CD8-positive, alpha-beta memory T cell (primary cell): ENCODE measurements at regions not wholly inside any gene's neighbourhood (a gene's known extent, or its start where the extent isn't known, plus 50 kb on each side); places are given as distances from the start of the nearest gene placed in this dataset.

Source experiments
- CTCF ChIA-PET: fragments of 350-600 bp; sonication (Branson Sonifier 250); formaldehyde crosslinking; loops from one replicate; lab custom pipeline; 2021; ENCODE audit warnings: antibody characterized with exemption; lab: Charles Lee
- POLR2A ChIA-PET: fragments of 350-600 bp; sonication (Branson Sonifier 250); formaldehyde crosslinking; loops from one replicate; lab custom pipeline; 2021; ENCODE audit warnings: antibody characterized with exemption; lab: Charles Lee
- DNase-seq, 5 donors: peaks; one replicate each; pipeline versions ENCODE4 v3.0.0 to v3.0.0-alpha.2; 2020 to 2022; ENCODE audit warnings: mixed read lengths in 1 of 5
- H3K27ac ChIP-seq: one replicate; pipeline ENCODE4 v1.7.0; 2013; ENCODE audit warnings: low read depth, mild to moderate bottlenecking, low read length, moderate library complexity
- H3K27me3 ChIP-seq: 2 replicates; pipeline ENCODE4 v1.7.0; 2013; ENCODE audit warnings: low read length, mild to moderate bottlenecking; ENCODE audit not compliant: insufficient read depth, poor library complexity, severe bottlenecking
- H3K36me3 ChIP-seq: 2 replicates; pipeline ENCODE4 v1.7.0; 2013; ENCODE audit warnings: mild to moderate bottlenecking, low read length, moderate library complexity; ENCODE audit not compliant: insufficient read depth
- H3K4me1 ChIP-seq: 2 replicates; pipeline ENCODE4 v1.7.0; 2013; ENCODE audit warnings: mild to moderate bottlenecking, low read length, moderate library complexity; ENCODE audit not compliant: insufficient read depth
- H3K4me3 ChIP-seq: 2 replicates; pipeline ENCODE4 v1.7.0; 2013; ENCODE audit warnings: mild to moderate bottlenecking, low read length
- H3K9me3 ChIP-seq: 2 replicates; pipeline ENCODE4 v1.7.0; 2013; ENCODE audit warnings: mild to moderate bottlenecking, low read length
- H3K27ac Mint-ChIP-seq, 8 donors: one replicate each; pipeline ENCODE4 v1.8.0; 2020 to 2021; ENCODE audit warnings: mixed read lengths in 8 of 8, mild to moderate bottlenecking in 6 of 8, inconsistent platforms in 3 of 8, moderate library complexity in 3 of 8
- H3K27me3 Mint-ChIP-seq, 2 donors: one replicate each; pipeline ENCODE4 v1.8.0; 2020 to 2021; ENCODE audit warnings: mixed read lengths in 2 of 2, mild to moderate bottlenecking in 1 of 2, moderate library complexity in 1 of 2
- H3K36me3 Mint-ChIP-seq, 3 donors: one replicate each; pipeline ENCODE4 v1.8.0; 2020 to 2021; ENCODE audit warnings: mixed read lengths in 3 of 3, inconsistent platforms in 1 of 3, mild to moderate bottlenecking in 1 of 3
- H3K4me1 Mint-ChIP-seq, 3 donors: one replicate each; pipeline ENCODE4 v1.8.0; 2020 to 2021; ENCODE audit warnings: mixed read lengths in 3 of 3, inconsistent platforms in 1 of 3, mild to moderate bottlenecking in 1 of 3
- H3K4me3 Mint-ChIP-seq, 7 donors: one replicate each; pipeline ENCODE4 v1.8.0; 2020 to 2021; ENCODE audit warnings: mixed read lengths in 7 of 7, mild to moderate bottlenecking in 6 of 7, moderate library complexity in 4 of 7, inconsistent platforms in 2 of 7
- H3K9me3 Mint-ChIP-seq, 5 donors: one replicate each; pipeline ENCODE4 v1.8.0; 2020 to 2022; ENCODE audit warnings: mixed read lengths in 5 of 5, mild to moderate bottlenecking in 3 of 5, moderate library complexity in 2 of 5, inconsistent platforms in 1 of 5

- Histone ChIP-seq H3K36me3 (no peaks in the 10 kb centered on the region), H3K27me3 (no peaks in the 10 kb centered on the region), H3K4me3 (no peak overlapping the region), H3K9me3 (no peaks in the 10 kb centered on the region), H3K27ac (no peak overlapping the region), H3K4me1 (no peaks in the 10 kb centered on the region)
- H3K27me3 Mint-ChIP-seq, result peaks cover 19 to 69% of the 10 kb centered on the region in 2 donors
- no peak overlapping the region for H3K27ac Mint-ChIP-seq
- H3K4me3 Mint-ChIP-seq, result no peak overlapping the region
- no peak for DNase-seq
- CTCF ChIA-PET, result no interaction called here
- no peaks in the 10 kb centered on the region for H3K36me3 Mint-ChIP-seq
- POLR2A ChIA-PET, result no interaction called here
- no peaks in the 10 kb centered on the region for H3K9me3 Mint-ChIP-seq
- H3K4me1 Mint-ChIP-seq, result no peaks in the 10 kb centered on the region
Observed at GRCh38 chr15:79171320-79172031, 80.9 kb upstream of the RASGRF1 start.

GRCh38 chr15:79170256-79170664 lies 79.7 kb upstream of the RASGRF1 start:
- peaks cover 0 to 2% (median 0%) of the 10 kb centered on the region in 5 donors for H3K9me3 Mint-ChIP-seq
- H3K4me1 ChIP-seq, result no peaks in the 10 kb centered on the region
- H3K36me3 ChIP-seq, result no peaks in the 10 kb centered on the region
- ChIA-PET CTCF (no interaction called here), POLR2A (no interaction called here)
- H3K4me3 ChIP-seq, result no peak overlapping the region
- H3K9me3 ChIP-seq, result no peaks in the 10 kb centered on the region
- no peak overlapping the region for H3K27ac Mint-ChIP-seq
- no peaks in the 10 kb centered on the region for H3K4me1 Mint-ChIP-seq
- H3K27ac ChIP-seq, result no peak overlapping the region
- no peaks in the 10 kb centered on the region for H3K27me3 ChIP-seq
- H3K4me3 Mint-ChIP-seq, result no peak overlapping the region
- no peaks in the 10 kb centered on the region for H3K36me3 Mint-ChIP-seq
- peaks cover 20 to 68% of the 10 kb centered on the region in 2 donors for H3K27me3 Mint-ChIP-seq
- DNase-seq, result no peak

- Mint-ChIP-seq H3K9me3 (peaks cover 0 to 2% (median 0%) of the 10 kb centered on the region in 5 donors), H3K27ac (no peak overlapping the region), H3K36me3 (no peaks in the 10 kb centered on the region), H3K27me3 (peaks cover 20 to 70% of the 10 kb centered on the region in 2 donors), H3K4me3 (no peak overlapping the region), H3K4me1 (no peaks in the 10 kb centered on the region)
- DNase-seq, result no peak
- H3K4me1 ChIP-seq, result no peaks in the 10 kb centered on the region
- no peaks in the 10 kb centered on the region for H3K27me3 ChIP-seq
- H3K4me3 ChIP-seq, result no peak overlapping the region
- ChIA-PET POLR2A (no interaction called here), CTCF (no interaction called here)
- H3K27ac ChIP-seq, result no peak overlapping the region
- H3K36me3 ChIP-seq, result no peaks in the 10 kb centered on the region
- no peaks in the 10 kb centered on the region for H3K9me3 ChIP-seq
Observed at GRCh38 chr15:79169526-79170133, 79.0 kb upstream of the RASGRF1 start.

- no peaks in the 10 kb centered on the region for H3K4me1 Mint-ChIP-seq
Observed at GRCh38 chr15:79168922-79169456, 78.4 kb upstream of the RASGRF1 start.

GRCh38 chr15:79167776-79168175 lies 77.2 kb upstream of the RASGRF1 start:
- H3K27ac Mint-ChIP-seq, result no peak overlapping the region
- H3K4me3 Mint-ChIP-seq, result no peak overlapping the region
- H3K36me3 Mint-ChIP-seq, result no peaks in the 10 kb centered on the region
- H3K4me1 ChIP-seq, result no peaks in the 10 kb centered on the region
- ChIA-PET POLR2A (no interaction called here), CTCF (no interaction called here)
- peaks cover 28 to 68% of the 10 kb centered on the region in 2 donors for H3K27me3 Mint-ChIP-seq
- no peak for DNase-seq
- no peaks in the 10 kb centered on the region for H3K36me3 ChIP-seq
- H3K27me3 ChIP-seq, result no peaks in the 10 kb centered on the region
- no peak overlapping the region for H3K4me3 ChIP-seq
- H3K9me3 ChIP-seq, result no peaks in the 10 kb centered on the region
- peaks cover 0 to 2% (median 0%) of the 10 kb centered on the region in 5 donors for H3K9me3 Mint-ChIP-seq
- H3K27ac ChIP-seq, result no peak overlapping the region
- no peaks in the 10 kb centered on the region for H3K4me1 Mint-ChIP-seq

More at GRCh38 chr15:79168922-79169456, 78.4 kb upstream of the RASGRF1 start:
- POLR2A ChIA-PET, result no interaction called here
- Mint-ChIP-seq H3K4me3 (no peak overlapping the region), H3K9me3 (peaks cover 0 to 2% (median 0%) of the 10 kb centered on the region in 5 donors), H3K36me3 (no peaks in the 10 kb centered on the region), H3K27ac (no peak overlapping the region), H3K27me3 (peaks cover 22 to 70% of the 10 kb centered on the region in 2 donors)
- Histone ChIP-seq H3K36me3 (no peaks in the 10 kb centered on the region), H3K4me1 (no peaks in the 10 kb centered on the region), H3K9me3 (no peaks in the 10 kb centered on the region), H3K27me3 (no peaks in the 10 kb centered on the region), H3K27ac (no peak overlapping the region), H3K4me3 (no peak overlapping the region)
- DNase-seq, result no peak
- CTCF ChIA-PET, result no interaction called here

GRCh38 chr15:79166311-79166955 lies 75.9 kb upstream of the RASGRF1 start:
- Histone ChIP-seq H3K9me3 (no peaks in the 10 kb centered on the region), H3K4me1 (no peaks in the 10 kb centered on the region), H3K27me3 (no peaks in the 10 kb centered on the region), H3K36me3 (no peaks in the 10 kb centered on the region), H3K27ac (no peak overlapping the region), H3K4me3 (no peak overlapping the region)
- no peak overlapping the region for H3K27ac Mint-ChIP-seq
- peaks cover 28 to 55% of the 10 kb centered on the region in 2 donors for H3K27me3 Mint-ChIP-seq
- peaks cover 0 to 2% (median 0%) of the 10 kb centered on the region in 5 donors for H3K9me3 Mint-ChIP-seq
- DNase-seq, result no peak
- CTCF ChIA-PET, result interaction anchor here (0.8 kb wide), 1 partner anchor 18 kb away, joined by 3 read pairs; no protein-coding TSS in a partner anchor
- H3K4me1 Mint-ChIP-seq, result no peaks in the 10 kb centered on the region
- no peaks in the 10 kb centered on the region for H3K36me3 Mint-ChIP-seq
- no peak overlapping the region for H3K4me3 Mint-ChIP-seq
- POLR2A ChIA-PET, result no interaction called here

- Histone ChIP-seq H3K27ac (no peak overlapping the region), H3K9me3 (no peaks in the 10 kb centered on the region), H3K4me3 (no peak overlapping the region), H3K4me1 (no peaks in the 10 kb centered on the region), H3K36me3 (no peaks in the 10 kb centered on the region), H3K27me3 (no peaks in the 10 kb centered on the region)
- ChIA-PET POLR2A (no interaction called here), CTCF (no interaction called here)
- Mint-ChIP-seq H3K4me3 (no peak overlapping the region), H3K4me1 (no peaks in the 10 kb centered on the region), H3K9me3 (peaks cover 0 to 2% (median 0%) of the 10 kb centered on the region in 5 donors), H3K27me3 (peaks cover 18 to 48% of the 10 kb centered on the region in 2 donors), H3K27ac (no peak overlapping the region), H3K36me3 (no peaks in the 10 kb centered on the region)
- DNase-seq, result no peak
Observed at GRCh38 chr15:79164465-79164864, 73.9 kb upstream of the RASGRF1 start.

- Histone ChIP-seq H3K36me3 (no peaks in the 10 kb centered on the region), H3K27me3 (no peaks in the 10 kb centered on the region), H3K27ac (no peak overlapping the region), H3K4me1 (no peaks in the 10 kb centered on the region), H3K9me3 (no peaks in the 10 kb centered on the region), H3K4me3 (no peak overlapping the region)
- POLR2A ChIA-PET, result no interaction called here
- CTCF ChIA-PET, result no interaction called here
- Mint-ChIP-seq H3K27ac (no peak overlapping the region), H3K9me3 (peaks cover 0 to 2% (median 0%) of the 10 kb centered on the region in 5 donors), H3K4me1 (no peaks in the 10 kb centered on the region), H3K36me3 (no peaks in the 10 kb centered on the region), H3K27me3 (peaks cover 16 to 44% of the 10 kb centered on the region in 2 donors), H3K4me3 (no peak overlapping the region)
- no peak for DNase-seq
Observed at GRCh38 chr15:79164043-79164442, 73.5 kb upstream of the RASGRF1 start.
